ENCODE measurements at regions not wholly inside any gene's neighbourhood (a gene's known extent, or its start where the extent isn't known, plus 50 kb on each side); places are given as distances from the start of the nearest gene placed in this dataset.

- TF ChIP-seq CHD7 (IDR thresholded peaks at IDR 0.05; ENCODE audit: insufficient replicate concordance, low read length) (no peak), CBX8 (IDR thresholded peaks at IDR 0.05; ENCODE audit: borderline replicate concordance, low read depth, low read length) (no peak), EGR1 (IDR thresholded peaks at IDR 0.05; ENCODE audit: borderline replicate concordance, low read depth, low read length) (no peak), MAFK (IDR thresholded peaks at IDR 0.05; ENCODE audit: low read depth, low read length) (no peak), PHF8 (conservative IDR thresholded peaks at IDR 0.05; ENCODE audit: low read depth, low read length) (no peak), KDM5A (IDR thresholded peaks at IDR 0.05; ENCODE audit: low read length) (no peak), NANOG (IDR thresholded peaks at IDR 0.05; ENCODE audit: insufficient read depth, low read depth, low read length, poor library complexity, severe bottlenecking) (no peak), GTF2F1 (IDR thresholded peaks at IDR 0.05; ENCODE audit: borderline replicate concordance, low read depth, low read length) (no peak), RBBP5 (IDR thresholded peaks at IDR 0.05; ENCODE audit: borderline replicate concordance, low read depth, low read length) (no peak), ATF2 (IDR thresholded peaks at IDR 0.05; ENCODE audit: low read length) (no peak), CREB1 (IDR thresholded peaks at IDR 0.05) (no peak)
Observed at GRCh38 chr2:16462958-16463357, 202.7 kb downstream of the CYRIA start (continued).

Data from H1 (cell line).